ENCODE measurements at regions not wholly inside any gene's neighbourhood (a gene's known extent, or its start where the extent isn't known, plus 50 kb on each side); places are given as distances from the start of the nearest gene placed in this dataset.

DNA sequence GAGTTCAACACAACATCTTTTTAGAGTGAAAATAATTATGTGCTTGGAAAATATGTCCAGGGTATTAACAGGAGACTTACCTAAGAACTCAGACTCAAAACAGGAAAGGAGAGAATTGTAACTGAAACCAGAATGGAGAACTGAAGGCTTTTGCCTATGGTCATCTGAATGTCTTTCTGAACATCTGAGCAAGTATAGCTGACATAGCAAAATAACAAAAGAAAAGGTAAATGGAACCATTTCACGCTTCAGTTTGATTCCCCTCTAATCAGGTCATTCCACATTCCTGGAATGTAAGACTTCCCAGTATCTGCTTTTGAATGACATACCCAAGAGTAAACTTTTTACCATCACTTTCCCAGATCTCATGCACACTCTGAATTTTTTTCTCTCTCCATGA is 500.4 kb upstream of the HS3ST1 start:
- no peak for TF ChIP-seq EZH2 (IDR thresholded peaks at IDR 0.05; ENCODE audit: borderline replicate concordance, low read depth, low read length, poor library complexity, severe bottlenecking)
- TF ChIP-seq, protein P1, sequence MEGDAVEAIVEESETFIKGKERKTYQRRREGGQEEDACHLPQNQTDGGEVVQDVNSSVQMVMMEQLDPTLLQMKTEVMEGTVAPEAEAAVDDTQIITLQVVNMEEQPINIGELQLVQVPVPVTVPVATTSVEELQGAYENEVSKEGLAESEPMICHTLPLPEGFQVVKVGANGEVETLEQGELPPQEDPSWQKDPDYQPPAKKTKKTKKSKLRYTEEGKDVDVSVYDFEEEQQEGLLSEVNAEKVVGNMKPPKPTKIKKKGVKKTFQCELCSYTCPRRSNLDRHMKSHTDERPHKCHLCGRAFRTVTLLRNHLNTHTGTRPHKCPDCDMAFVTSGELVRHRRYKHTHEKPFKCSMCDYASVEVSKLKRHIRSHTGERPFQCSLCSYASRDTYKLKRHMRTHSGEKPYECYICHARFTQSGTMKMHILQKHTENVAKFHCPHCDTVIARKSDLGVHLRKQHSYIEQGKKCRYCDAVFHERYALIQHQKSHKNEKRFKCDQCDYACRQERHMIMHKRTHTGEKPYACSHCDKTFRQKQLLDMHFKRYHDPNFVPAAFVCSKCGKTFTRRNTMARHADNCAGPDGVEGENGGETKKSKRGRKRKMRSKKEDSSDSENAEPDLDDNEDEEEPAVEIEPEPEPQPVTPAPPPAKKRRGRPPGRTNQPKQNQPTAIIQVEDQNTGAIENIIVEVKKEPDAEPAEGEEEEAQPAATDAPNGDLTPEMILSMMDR (conservative IDR thresholded peaks at IDR 0.05; ENCODE audit: low read depth, low read length), result no peak

Data from A673 (cell line).